ENCODE measurements at regions not wholly inside any gene's neighbourhood (a gene's known extent, or its start where the extent isn't known, plus 50 kb on each side); places are given as distances from the start of the nearest gene placed in this dataset.

- DNase-seq (ENCODE audit: low read depth, low spot score) = no peak
Observed at GRCh38 chr4:114072781-114073180, 93.3 kb upstream of the ARSJ start.

GRCh38 chr4:114076899-114077570 lies 97.6 kb upstream of the ARSJ start:
- no peak overlapping the region for H3K4me3 ChIP-seq (ENCODE audit: insufficient read length, low read depth)
- no peak for DNase-seq (ENCODE audit: low read depth, low spot score)
- H3K4me1 ChIP-seq (ENCODE audit: insufficient read depth, insufficient read length) = no peaks in the 10 kb centered on the region
- no peaks in the 10 kb centered on the region for H3K36me3 ChIP-seq (ENCODE audit: insufficient read depth, insufficient read length, low read length)
- H3K9ac ChIP-seq (ENCODE audit: insufficient read length, low read depth) = no peak overlapping the region
- H3K9me3 ChIP-seq (ENCODE audit: insufficient read depth, low read length) = no peaks in the 10 kb centered on the region
- H3K27me3 ChIP-seq (ENCODE audit: insufficient read depth, insufficient read length) = no peaks in the 10 kb centered on the region
- no peak for TF ChIP-seq ZNF274 (IDR thresholded peaks at IDR 0.05; ENCODE audit: low read depth, low read length)
- no peak for TF ChIP-seq SUZ12 (IDR thresholded peaks at IDR 0.05; ENCODE audit: extremely low read depth, insufficient read depth, insufficient read length)
- TF ChIP-seq YY1 (IDR thresholded peaks at IDR 0.05; ENCODE audit: insufficient read depth, insufficient read length) = no peak

More at GRCh38 chr4:114072781-114073180, 93.3 kb upstream of the ARSJ start:
- Histone ChIP-seq H3K4me3 (ENCODE audit: insufficient read length, low read depth) (no peak overlapping the region), H3K9ac (ENCODE audit: insufficient read length, low read depth) (no peak overlapping the region), H3K27me3 (ENCODE audit: insufficient read depth, insufficient read length) (no peaks in the 10 kb centered on the region), H3K36me3 (ENCODE audit: insufficient read depth, insufficient read length, low read length) (no peaks in the 10 kb centered on the region), H3K4me1 (ENCODE audit: insufficient read depth, insufficient read length) (no peaks in the 10 kb centered on the region), H3K9me3 (ENCODE audit: insufficient read depth, low read length) (no peaks in the 10 kb centered on the region)
- no peak for TF ChIP-seq SUZ12 (IDR thresholded peaks at IDR 0.05; ENCODE audit: extremely low read depth, insufficient read depth, insufficient read length)
- TF ChIP-seq ZNF274 (IDR thresholded peaks at IDR 0.05; ENCODE audit: low read depth, low read length) = no peak
- TF ChIP-seq YY1 (IDR thresholded peaks at IDR 0.05; ENCODE audit: insufficient read depth, insufficient read length) = no peak

GRCh38 chr4:114077610-114078009 lies 98.2 kb upstream of the ARSJ start:
- no peak for TF ChIP-seq YY1 (IDR thresholded peaks at IDR 0.05; ENCODE audit: insufficient read depth, insufficient read length)
- TF ChIP-seq ZNF274 (IDR thresholded peaks at IDR 0.05; ENCODE audit: low read depth, low read length) = no peak
- no peak for TF ChIP-seq SUZ12 (IDR thresholded peaks at IDR 0.05; ENCODE audit: extremely low read depth, insufficient read depth, insufficient read length)
- Histone ChIP-seq H3K9ac (ENCODE audit: insufficient read length, low read depth) (no peak overlapping the region), H3K36me3 (ENCODE audit: insufficient read depth, insufficient read length, low read length) (no peaks in the 10 kb centered on the region), H3K4me1 (ENCODE audit: insufficient read depth, insufficient read length) (no peaks in the 10 kb centered on the region), H3K9me3 (ENCODE audit: insufficient read depth, low read length) (no peaks in the 10 kb centered on the region), H3K4me3 (ENCODE audit: insufficient read length, low read depth) (no peak overlapping the region), H3K27me3 (ENCODE audit: insufficient read depth, insufficient read length) (no peaks in the 10 kb centered on the region)
- no peak for DNase-seq (ENCODE audit: low read depth, low spot score)

DNA sequence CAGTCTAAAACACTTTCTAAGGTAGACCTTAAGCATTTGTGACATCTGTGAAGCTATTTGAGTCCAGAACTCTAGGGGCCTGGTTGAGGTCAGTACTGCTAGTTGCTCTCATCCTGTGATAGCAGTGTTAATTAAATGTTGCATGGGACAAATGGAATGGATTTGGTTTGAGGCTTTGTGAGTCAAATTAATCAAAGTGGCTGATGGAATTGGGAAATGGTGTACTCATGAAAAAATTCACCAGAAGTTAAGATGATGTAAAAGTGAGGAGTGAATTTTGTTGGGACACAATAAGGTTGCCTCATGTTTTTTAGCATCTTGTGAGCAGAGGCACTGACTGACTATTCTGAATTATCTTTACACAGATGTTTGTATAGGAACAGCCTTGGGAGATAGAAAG lies 99.2 kb upstream of the ARSJ start:
- DNase-seq (ENCODE audit: low read depth, low spot score) = no peak
- Histone ChIP-seq H3K4me1 (ENCODE audit: insufficient read depth, insufficient read length) (no peaks in the 10 kb centered on the region), H3K27me3 (ENCODE audit: insufficient read depth, insufficient read length) (no peaks in the 10 kb centered on the region), H3K9me3 (ENCODE audit: insufficient read depth, low read length) (no peaks in the 10 kb centered on the region), H3K36me3 (ENCODE audit: insufficient read depth, insufficient read length, low read length) (no peaks in the 10 kb centered on the region), H3K9ac (ENCODE audit: insufficient read length, low read depth) (no peak overlapping the region), H3K4me3 (ENCODE audit: insufficient read length, low read depth) (no peak overlapping the region)
- TF ChIP-seq ZNF274 (IDR thresholded peaks at IDR 0.05; ENCODE audit: low read depth, low read length) (no peak), SUZ12 (IDR thresholded peaks at IDR 0.05; ENCODE audit: extremely low read depth, insufficient read depth, insufficient read length) (no peak), YY1 (IDR thresholded peaks at IDR 0.05; ENCODE audit: insufficient read depth, insufficient read length) (no peak)

DNA sequence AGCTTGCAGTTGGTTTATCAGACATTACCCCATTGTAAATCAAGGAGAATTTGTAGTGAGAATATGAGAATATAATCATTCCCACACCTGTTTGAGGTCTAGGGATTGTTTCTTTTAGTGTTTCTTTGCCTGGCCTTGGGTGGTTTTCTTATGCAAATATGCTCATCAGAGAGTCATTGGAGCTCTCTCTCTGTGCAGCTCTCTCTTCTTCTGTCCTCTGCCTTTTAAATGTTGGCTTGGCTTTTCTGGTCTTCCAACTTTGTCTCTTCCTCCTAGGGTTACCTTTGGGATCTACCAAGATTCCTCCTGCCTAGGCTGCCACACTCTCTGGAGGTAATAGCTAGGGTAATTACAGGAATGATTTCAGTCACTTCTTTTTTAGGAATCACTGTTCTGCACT lies 102.3 kb upstream of the ARSJ start:
- no peaks in the 10 kb centered on the region for H3K36me3 ChIP-seq (ENCODE audit: insufficient read depth, insufficient read length, low read length)
- H3K9me3 ChIP-seq (ENCODE audit: insufficient read depth, low read length) = no peaks in the 10 kb centered on the region
- no peak overlapping the region for H3K9ac ChIP-seq (ENCODE audit: insufficient read length, low read depth)
- no peak overlapping the region for H3K4me3 ChIP-seq (ENCODE audit: insufficient read length, low read depth)
- DNase-seq (ENCODE audit: low read depth, low spot score) = peak; percentile 3
- H3K4me1 ChIP-seq (ENCODE audit: insufficient read depth, insufficient read length) = no peaks in the 10 kb centered on the region
- TF ChIP-seq ZNF274 (IDR thresholded peaks at IDR 0.05; ENCODE audit: low read depth, low read length) = no peak
- TF ChIP-seq SUZ12 (IDR thresholded peaks at IDR 0.05; ENCODE audit: extremely low read depth, insufficient read depth, insufficient read length) = no peak
- TF ChIP-seq YY1 (IDR thresholded peaks at IDR 0.05; ENCODE audit: insufficient read depth, insufficient read length) = no peak
- H3K27me3 ChIP-seq (ENCODE audit: insufficient read depth, insufficient read length) = no peaks in the 10 kb centered on the region

GRCh38 chr4:114082348-114082747 lies 102.9 kb upstream of the ARSJ start:
- H3K9me3 ChIP-seq (ENCODE audit: insufficient read depth, low read length) = no peaks in the 10 kb centered on the region
- H3K27me3 ChIP-seq (ENCODE audit: insufficient read depth, insufficient read length) = no peaks in the 10 kb centered on the region
- TF ChIP-seq YY1 (IDR thresholded peaks at IDR 0.05; ENCODE audit: insufficient read depth, insufficient read length) (no peak), ZNF274 (IDR thresholded peaks at IDR 0.05; ENCODE audit: low read depth, low read length) (no peak), SUZ12 (IDR thresholded peaks at IDR 0.05; ENCODE audit: extremely low read depth, insufficient read depth, insufficient read length) (no peak)
- H3K9ac ChIP-seq (ENCODE audit: insufficient read length, low read depth) = no peak overlapping the region
- no peaks in the 10 kb centered on the region for H3K36me3 ChIP-seq (ENCODE audit: insufficient read depth, insufficient read length, low read length)
- no peak overlapping the region for H3K4me3 ChIP-seq (ENCODE audit: insufficient read length, low read depth)
- no peak for DNase-seq (ENCODE audit: low read depth, low spot score)
- no peaks in the 10 kb centered on the region for H3K4me1 ChIP-seq (ENCODE audit: insufficient read depth, insufficient read length)

DNA sequence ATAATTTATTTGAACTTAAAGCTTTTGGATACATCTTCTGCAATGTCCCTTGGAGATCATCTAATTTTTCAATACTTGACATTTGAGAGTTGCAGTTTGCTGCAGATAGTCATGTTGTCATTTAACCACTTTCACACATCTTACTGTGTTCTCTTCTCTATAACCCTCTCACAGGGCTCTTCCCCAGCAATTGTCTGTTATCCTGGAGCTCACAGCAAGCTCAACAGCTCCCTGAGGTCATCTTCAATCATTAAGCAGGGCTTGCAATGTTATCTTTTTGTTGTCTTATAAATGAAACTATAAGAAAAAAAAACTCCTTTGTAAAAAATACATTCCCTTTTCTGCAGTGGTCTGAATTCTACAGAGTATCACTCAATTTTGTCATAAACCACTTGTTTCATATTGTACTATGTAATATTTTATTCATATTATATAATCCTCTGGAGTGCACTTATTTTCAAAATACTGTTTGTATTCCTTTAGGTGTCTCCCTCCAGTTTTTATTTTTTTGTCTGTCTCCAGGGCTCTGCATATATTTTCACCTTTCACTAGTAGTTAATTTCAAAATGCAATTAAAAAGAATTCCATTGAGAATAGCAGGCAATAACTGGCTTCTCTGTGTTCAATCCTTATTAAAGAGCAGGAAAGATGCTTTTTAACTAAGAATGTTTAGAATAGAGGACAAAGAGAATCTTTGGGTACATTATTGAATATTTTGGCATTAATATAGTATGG lies 106.3 kb upstream of the ARSJ start:
- 0 out of 2 replicates have a peak, but pooled peaks cover 4% of the 10 kb centered on the region for H3K9me3 ChIP-seq (ENCODE audit: insufficient read depth, low read length)
- H3K4me1 ChIP-seq (ENCODE audit: insufficient read depth, insufficient read length) = no peaks in the 10 kb centered on the region
- no peaks in the 10 kb centered on the region for H3K36me3 ChIP-seq (ENCODE audit: insufficient read depth, insufficient read length, low read length)
- no peak overlapping the region for H3K4me3 ChIP-seq (ENCODE audit: insufficient read length, low read depth)
- H3K27me3 ChIP-seq (ENCODE audit: insufficient read depth, insufficient read length) = no peaks in the 10 kb centered on the region
- DNase-seq (ENCODE audit: low read depth, low spot score) = no peak
- H3K9ac ChIP-seq (ENCODE audit: insufficient read length, low read depth) = no peak overlapping the region
- TF ChIP-seq YY1 (IDR thresholded peaks at IDR 0.05; ENCODE audit: insufficient read depth, insufficient read length) (no peak), SUZ12 (IDR thresholded peaks at IDR 0.05; ENCODE audit: extremely low read depth, insufficient read depth, insufficient read length) (no peak), ZNF274 (IDR thresholded peaks at IDR 0.05; ENCODE audit: low read depth, low read length) (no peak)
